ENCODE measurements at regions not wholly inside any gene's neighbourhood (a gene's known extent, or its start where the extent isn't known, plus 50 kb on each side); places are given as distances from the start of the nearest gene placed in this dataset.
"Not testable (repeated sequence)": the region's sequence is repeated elsewhere in the genome, so short reads cannot be mapped to it uniquely, and the experiment has no call there.

GRCh38 chr18:61669320-61669719, 223.5 kb downstream of the RNF152 start:
- DNase-seq = no peak

GRCh38 chr18:61666876-61667590, 225.8 kb downstream of the RNF152 start:
- no peak for DNase-seq

DNA sequence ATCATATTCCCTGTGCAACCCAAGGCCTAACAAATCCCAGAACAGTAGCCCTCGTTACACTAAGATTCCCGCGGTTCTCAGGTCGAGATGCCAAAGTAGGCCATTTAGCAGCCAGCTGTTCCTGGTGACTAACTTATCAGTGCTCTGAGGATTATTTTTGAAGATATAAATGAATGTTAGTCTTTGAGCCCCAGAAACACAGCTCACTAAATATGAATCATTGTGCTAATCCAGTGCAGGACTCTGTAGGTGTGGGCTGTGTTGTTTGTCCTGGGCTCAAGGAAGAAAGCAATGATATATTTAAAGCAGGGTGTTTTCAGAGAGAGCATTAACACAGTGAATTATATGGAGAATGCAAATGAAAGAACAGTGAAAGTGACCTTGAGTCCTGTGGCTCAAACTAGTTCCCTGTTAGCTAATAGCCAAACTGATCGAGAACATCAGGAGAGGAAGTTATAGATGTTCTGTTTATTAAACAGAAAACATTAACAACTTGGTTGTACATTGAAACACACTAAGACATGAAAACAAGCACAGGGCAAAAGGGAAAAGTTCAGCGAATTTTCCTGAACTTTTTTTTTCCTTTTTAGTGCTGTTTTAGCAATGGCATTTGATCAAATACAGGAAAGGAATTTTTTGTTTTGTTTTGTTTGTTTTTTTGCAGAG, 228.3 kb downstream of the RNF152 start:
- no peak for DNase-seq

GRCh38 chr18:61662726-61663125, 230.1 kb downstream of the RNF152 start:
- DNase-seq = no peak

DNA sequence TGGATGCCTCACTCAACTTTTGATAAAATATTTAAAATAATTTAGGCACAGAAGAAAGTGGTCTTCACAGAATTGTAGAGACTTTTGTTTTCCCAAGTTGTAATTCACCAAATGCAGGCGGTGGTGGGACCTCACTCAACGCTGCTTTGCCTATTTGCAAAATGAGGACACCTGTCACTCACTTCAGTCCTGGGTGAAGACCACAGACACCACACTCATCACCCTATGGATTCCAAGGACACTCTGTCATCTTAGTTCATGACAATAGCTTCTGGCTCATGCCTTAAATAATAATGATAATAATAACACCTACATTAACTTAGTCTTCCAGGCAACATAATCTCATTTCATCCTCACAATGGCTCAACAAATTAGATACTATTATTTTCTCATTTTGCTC, 234.4 kb downstream of the RNF152 start:
- no peak for DNase-seq

GRCh38 chr18:61657066-61657732, 235.6 kb downstream of the RNF152 start:
- no peak for DNase-seq

GRCh38 chr18:61655630-61656029, 237.2 kb downstream of the RNF152 start:
- no peak for DNase-seq

DNA sequence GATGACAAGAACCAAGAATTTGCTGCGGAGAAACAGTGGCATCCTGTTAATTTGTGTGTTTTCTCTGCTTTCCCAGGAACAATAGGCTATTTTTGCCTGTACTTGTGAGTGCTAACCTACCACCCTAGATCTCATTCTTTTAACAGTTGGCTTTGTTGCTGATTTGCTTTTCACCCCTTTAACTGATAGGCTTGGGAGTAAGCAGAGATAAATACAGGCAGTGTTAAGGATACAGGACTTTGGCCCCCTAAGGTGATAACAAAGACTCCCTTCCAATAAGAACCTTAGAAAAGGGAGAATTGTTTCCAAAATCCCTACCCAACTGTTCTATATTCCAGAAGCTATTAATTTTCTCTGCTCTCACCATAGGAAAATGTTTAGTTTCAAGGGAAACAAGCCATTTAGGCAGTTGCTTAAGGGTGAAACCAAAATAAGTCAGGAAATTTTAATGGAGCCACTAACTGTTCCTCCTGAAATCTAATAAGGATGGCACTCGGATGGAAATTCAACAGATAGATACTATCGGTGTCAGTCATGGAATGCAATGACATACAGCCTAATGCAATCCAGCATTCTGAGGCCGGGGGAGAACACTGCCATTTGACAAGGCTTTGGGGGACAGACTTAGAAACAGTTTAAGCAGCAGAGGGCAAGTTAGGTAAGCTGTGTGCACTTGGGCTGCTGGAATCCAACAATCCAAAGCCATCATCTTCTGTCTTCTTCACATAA, 238.8 kb downstream of the RNF152 start:
- DNase-seq = no peak

DNA sequence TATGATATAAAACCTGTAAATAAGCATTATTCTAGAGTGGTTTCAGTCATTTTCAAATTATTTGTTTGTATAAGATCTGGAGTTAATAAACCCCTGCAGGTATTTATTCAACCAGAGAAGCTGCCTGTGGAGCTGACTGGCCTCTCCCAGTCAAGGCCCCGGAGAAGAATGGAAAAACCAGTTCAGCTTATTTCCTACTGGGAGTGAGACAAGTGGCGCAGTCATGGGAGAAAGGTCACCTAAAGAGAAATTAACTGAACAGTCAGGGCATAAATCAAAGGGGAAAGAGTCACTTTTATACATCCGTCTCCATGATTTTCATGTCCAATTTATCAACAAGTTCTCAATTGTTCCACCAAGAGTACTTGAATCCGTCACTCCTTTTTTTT, 240.9 kb downstream of the RNF152 start:
- DNase-seq = no peak

DNA sequence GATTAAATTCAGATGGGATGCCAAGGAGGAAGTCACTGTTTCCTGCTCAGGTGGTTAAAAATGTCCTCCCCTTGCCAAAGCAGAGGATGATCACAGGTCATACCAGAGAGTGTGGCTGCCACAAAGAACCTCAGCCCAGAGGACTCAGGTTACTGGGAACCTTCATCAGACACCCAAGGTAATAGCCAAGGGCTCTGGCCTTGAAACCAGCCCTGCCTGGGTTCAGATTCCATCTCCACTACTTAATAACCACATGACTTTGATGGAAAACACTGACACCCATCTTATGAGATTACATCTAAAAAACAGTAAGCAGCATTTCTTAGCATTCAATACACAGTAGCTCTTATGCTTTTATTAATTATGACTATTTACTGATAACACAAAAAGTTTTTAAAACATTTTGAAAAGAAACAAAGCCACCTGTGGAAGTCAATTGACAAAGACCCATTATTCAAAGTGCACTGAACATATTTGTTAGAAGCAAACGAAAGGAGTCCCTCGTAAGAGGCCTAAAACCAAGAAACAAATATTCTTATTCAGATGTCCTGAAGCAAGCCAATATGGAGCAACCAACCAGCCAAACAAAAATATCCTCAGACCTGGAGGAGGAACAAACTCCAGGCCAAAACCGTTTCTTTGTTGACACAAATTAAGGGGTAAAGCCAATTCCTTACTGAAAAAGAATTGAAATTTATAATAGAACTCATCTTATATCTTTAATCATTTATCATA, 241.5 kb downstream of the RNF152 start:
- DNase-seq = no peak

DNA sequence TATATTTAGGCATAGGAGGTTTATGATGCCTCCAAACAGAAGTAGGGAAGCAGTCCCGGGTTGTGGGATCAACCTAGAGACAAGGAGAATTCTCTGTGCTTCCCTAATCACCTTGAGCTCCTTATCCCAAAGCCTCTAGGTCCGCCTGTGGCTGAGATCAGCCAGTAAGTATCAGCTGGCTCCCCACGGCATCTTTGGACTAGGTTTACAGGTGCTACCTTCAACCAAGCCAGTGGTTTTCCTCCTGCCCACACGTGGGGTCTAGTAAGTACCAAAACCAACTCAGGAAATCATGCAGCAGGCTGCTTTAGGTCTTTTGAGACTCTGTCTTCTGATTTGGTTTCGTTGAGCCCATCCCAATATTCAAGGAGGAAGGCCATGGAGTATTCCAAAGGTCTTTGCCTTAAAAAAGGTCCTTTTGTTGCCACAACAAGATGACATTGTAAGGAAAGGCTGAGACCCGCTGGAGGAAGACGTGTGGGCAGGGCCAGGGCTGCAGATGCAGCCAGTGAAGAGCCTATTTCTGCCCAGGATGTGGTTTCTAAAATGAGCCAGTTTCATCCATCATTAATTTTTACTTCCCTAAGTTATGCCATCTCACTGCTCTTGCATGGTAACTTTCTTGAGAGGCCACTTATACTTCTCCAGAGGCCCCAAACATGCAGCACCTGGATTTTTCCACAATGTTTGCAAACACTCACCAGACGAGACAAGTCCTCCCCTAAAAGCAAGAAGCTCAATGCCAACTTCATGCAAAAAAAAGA, 248.7 kb downstream of the RNF152 start:
- peak; percentile 70 for DNase-seq

DNA sequence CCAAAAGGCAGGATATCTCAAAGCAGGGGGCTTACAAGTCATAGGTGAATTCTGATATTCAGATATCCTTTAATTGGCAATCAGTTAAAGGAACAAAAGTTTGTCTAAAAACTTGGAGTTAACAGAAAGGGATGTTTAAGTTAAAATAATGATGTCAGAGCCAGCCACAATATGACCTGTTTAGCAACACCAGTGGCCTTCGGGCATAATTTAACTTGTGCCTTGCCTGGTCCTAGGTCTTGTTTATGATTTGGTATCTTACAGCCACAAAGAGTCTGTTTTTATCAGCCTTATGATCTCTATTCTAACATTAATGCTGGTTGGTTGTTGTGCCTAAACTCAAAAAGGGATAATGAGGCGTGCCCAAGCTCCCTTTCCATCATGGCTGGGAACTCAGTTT, 252.9 kb downstream of the RNF152 start:
- no peak for DNase-seq

DNA sequence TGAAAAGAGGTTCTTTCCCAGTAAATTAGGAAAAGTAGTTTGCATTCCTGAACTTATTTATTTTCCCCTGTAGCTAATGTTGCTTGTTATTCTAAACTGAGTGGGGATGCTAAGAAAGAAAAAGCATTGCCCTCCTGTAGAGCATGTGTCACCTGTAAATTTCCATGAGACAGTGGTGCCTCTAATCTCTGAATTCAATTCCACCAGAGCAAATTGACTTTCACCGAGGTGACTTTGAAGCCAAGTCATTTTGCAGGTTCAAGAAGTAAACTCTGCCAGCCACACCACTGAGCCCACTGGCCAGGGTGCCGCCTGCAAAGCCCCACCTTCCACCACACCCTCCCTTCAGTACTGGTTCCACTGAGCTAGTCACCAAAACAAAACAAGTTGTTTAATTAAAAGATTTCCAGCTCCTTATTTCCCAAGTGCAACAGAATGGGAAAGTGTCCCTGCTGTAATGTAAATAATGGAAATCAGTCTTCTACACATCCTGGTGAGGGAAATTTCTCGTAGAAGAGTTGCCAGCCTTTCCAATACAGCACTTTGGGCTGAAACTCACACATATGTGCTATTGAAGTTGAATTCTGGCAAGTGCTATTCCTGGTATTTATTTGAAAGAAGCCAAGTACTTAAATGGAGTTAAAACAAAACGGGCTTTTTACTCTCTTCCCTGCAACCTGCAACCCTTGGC, 254.8 kb downstream of the RNF152 start:
- no peak for DNase-seq

GRCh38 chr18:61637319-61637718, 255.5 kb downstream of the RNF152 start:
- no peak for DNase-seq

DNA sequence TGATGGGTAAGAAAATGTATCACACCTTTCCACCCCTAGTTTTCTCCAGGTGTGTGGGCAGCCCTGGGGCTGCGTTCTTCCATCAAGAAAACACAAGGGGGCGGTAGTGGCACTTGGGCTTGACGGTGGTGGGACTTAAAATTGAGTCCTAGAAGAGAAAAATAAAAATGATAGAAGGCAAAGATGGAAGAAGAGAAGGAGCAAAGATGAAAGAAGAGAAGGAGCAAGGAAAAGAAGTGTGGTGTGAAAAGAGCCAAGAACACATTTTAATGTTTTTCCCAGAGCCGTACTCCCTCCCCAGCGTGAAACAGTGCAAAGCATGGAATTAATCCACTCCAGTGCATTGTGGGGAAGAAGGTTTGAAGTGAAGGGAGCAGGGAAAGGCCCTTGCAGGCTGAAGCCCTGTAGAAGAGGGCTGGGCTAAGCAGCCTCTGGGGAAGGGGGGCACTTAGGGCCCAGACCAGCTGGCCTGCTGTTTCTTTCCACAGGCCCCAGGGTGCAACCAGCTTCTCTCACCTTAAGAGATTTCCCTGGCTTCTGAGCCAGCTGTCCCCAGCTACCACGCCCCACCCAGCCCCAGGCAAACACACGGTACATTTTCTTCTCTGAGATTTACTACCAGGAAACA, 256.8 kb downstream of the RNF152 start:
- DNase-seq = peak; percentile 39

- DNase-seq = no peak
Observed at GRCh38 chr18:61628085-61628484, 264.7 kb downstream of the RNF152 start.

- DNase-seq = not testable (repeated sequence)
Observed at GRCh38 chr18:61624631-61625030, 268.2 kb downstream of the RNF152 start.

- no peak for DNase-seq
Observed at GRCh38 chr18:61619783-61620182, 273.0 kb downstream of the RNF152 start.

GRCh38 chr18:61618816-61619215, 274.0 kb downstream of the RNF152 start:
- no peak for DNase-seq

DNA sequence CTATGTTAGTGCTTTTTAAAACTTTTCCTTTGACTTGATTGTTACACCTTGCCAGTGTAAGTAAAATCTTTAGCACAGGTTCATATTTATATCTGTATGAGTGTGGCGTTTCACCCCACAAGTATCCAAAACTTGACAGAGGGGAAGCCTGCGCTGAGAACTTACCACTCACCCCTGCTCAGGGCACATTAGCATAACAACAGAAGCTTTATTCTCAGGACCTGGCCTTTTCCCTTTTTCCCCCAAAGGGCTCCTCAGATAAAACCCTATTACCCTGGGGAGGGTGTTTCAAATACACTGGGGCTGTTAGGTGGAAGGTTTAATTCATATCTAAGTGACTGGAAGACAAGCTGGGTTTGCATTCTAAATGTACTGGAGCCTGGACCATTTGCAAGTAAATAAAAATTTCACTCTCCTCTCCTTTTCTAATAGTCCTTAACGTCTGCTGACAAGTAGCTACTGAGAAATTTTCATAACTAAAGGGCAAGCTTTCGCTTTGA, 276.6 kb downstream of the RNF152 start:
- DNase-seq = no peak

- DNase-seq = no peak
Observed at GRCh38 chr18:61612517-61612916, 279.3 kb downstream of the CDH20 start.
